Coronary artery (tissue), 2 donors: ENCODE measurements at regions not wholly inside any gene's neighbourhood (a gene's known extent, or its start where the extent isn't known, plus 50 kb on each side); places are given as distances from the start of the nearest gene placed in this dataset.

Experiments used
- DNase-seq: peaks from one replicate; pipeline ENCODE4 v3.0.0-alpha.2; 2017; ENCODE audit warnings: low spot score
- H3K27ac ChIP-seq, 2 donors: fragments of 200-600 bp; sonication (generic); one replicate each; pipeline ENCODE4 v1.5.1; 2016 to 2019
- H3K4me3 ChIP-seq: fragments of 200-600 bp; sonication (generic); 2 replicates; pipeline ENCODE4 v1.5.1; 2016; ENCODE audit warnings: mild to moderate bottlenecking, moderate library complexity
- CTCF ChIP-seq: fragments of 200-600 bp; sonication (generic); IDR thresholded peaks from one replicate; pipeline ENCODE4 v1.5.1; 2019; ENCODE audit warnings: antibody characterized with exemption

- DNase-seq, result no peak
- Histone ChIP-seq H3K27ac (peak overlapping the region; percentile 62 to 73), H3K4me3 (no peak overlapping the region)
- no peak for TF ChIP-seq CTCF
Observed at GRCh38 chr3:72246685-72247084, 461.7 kb upstream of the PROK2 start.

GRCh38 chr3:72245183-72245811 lies 460.3 kb upstream of the PROK2 start:
- no peak overlapping the region for H3K4me3 ChIP-seq
- TF ChIP-seq CTCF, result no peak
- peak; percentile 87 for DNase-seq
- H3K27ac ChIP-seq, result peak overlapping the region; percentile 62 to 73

DNA sequence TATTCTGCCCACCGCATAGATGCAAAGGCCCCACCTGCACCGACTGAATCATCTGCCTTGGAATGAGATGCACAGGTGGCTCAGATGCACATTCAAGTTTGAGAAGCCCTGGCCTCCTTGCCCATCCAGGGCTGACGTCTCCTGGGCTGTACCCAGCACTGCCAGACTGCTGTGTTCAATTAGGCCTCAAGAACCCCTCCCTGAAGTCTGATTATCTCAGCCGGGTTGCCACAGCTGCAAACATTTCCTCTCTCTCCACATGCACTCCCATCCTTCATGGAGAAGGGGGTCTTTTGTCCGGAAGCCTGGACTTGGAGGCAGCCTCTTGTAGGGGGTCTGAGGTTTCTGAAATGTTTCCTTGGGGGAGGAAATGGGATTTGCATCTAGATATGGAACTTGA lies 459.4 kb upstream of the PROK2 start:
- no peak for DNase-seq
- Histone ChIP-seq H3K27ac (peak overlapping the region; percentile 62 to 73), H3K4me3 (no peak overlapping the region)
- no peak for TF ChIP-seq CTCF

DNA sequence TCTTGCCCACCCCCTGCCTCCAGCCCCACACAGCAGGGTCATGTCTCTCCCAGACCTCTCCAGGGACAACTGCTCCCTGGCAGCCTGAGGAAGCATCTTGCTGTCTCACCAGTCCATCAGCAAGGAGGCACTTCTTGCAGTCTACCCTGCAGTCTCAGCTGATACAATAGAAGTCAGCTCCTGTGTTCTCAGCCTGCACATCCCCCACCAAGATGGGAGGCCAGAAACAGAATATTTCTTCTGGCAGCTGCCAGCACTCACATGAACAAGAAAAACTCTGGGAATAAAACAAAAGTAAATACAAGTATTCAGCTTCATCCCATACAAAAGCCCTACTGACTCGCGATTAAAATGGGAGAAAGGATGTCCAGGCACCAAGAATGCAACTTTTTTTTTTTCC lies 457.4 kb upstream of the PROK2 start:
- no peak overlapping the region for H3K4me3 ChIP-seq
- TF ChIP-seq CTCF, result no peak
- DNase-seq, result no peak
- H3K27ac ChIP-seq, result no peak overlapping the region

DNA sequence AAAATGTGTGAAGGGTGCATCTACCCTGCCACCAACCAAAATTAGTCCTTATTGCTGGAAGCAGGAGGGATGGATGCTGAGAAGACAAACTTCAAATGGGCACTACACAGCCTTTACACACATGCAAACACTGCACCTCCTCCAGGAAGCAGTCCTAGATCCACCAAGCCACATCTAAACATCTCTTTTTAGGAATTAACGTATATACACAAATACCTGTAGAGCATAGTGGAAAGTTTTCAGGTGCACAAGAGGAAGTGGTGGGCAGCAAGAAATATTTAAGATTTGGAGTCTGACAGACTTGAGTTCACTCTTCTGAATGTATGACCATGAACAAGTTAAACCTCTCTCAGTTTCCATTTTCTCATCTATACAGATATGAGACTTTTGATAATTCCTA lies 456.6 kb upstream of the PROK2 start:
- no peak overlapping the region for H3K4me3 ChIP-seq
- no peak overlapping the region for H3K27ac ChIP-seq
- no peak for TF ChIP-seq CTCF
- no peak for DNase-seq

- no peak overlapping the region for H3K4me3 ChIP-seq
- H3K27ac ChIP-seq, result no peak overlapping the region
- DNase-seq, result no peak
- no peak for TF ChIP-seq CTCF
Observed at GRCh38 chr3:72240531-72240930, 455.6 kb upstream of the PROK2 start.

- TF ChIP-seq CTCF, result no peak
- no peak overlapping the region for H3K4me3 ChIP-seq
- DNase-seq, result no peak
- no peak overlapping the region for H3K27ac ChIP-seq
Observed at GRCh38 chr3:72238801-72239200, 453.9 kb upstream of the PROK2 start.
